ENCODE measurements at regions not wholly inside any gene's neighbourhood (a gene's known extent, or its start where the extent isn't known, plus 50 kb on each side); places are given as distances from the start of the nearest gene placed in this dataset.

- Histone ChIP-seq H3K36me3 (ENCODE audit: control insufficient read depth in 1 of 2, insufficient read depth in 2 of 2, low read length in 2 of 2) (no peaks in the 10 kb centered on the region), H3K9me3 (ENCODE audit: control insufficient read depth in 1 of 2, low read length in 2 of 2) (no peaks in the 10 kb centered on the region), H3K27ac (ENCODE audit: low read depth, low read length) (no peak overlapping the region), H3K4me3 (ENCODE audit: low read depth in 1 of 2, low read length in 2 of 2) (no peak overlapping the region), H3K27me3 (ENCODE audit: control insufficient read depth in 1 of 2, insufficient read depth in 2 of 2, low read length in 2 of 2) (peaks cover 0 to 12% of the 10 kb centered on the region in 2 donors), H3K9ac (ENCODE audit: low read depth in 1 of 2, low read length in 2 of 2) (no peak overlapping the region), H3K4me1 (ENCODE audit: control insufficient read depth in 1 of 2, insufficient read depth in 2 of 2, low read length in 2 of 2) (peaks cover 0 to 3% of the 10 kb centered on the region in 2 donors)
Observed at GRCh38 chr16:87552072-87552718, 50.1 kb upstream of the JPH3 start.

- Histone ChIP-seq H3K9ac (ENCODE audit: low read depth in 1 of 2, low read length in 2 of 2) (no peak overlapping the region), H3K36me3 (ENCODE audit: control insufficient read depth in 1 of 2, insufficient read depth in 2 of 2, low read length in 2 of 2) (no peaks in the 10 kb centered on the region), H3K4me1 (ENCODE audit: control insufficient read depth in 1 of 2, insufficient read depth in 2 of 2, low read length in 2 of 2) (peaks cover 0 to 3% of the 10 kb centered on the region in 2 donors), H3K27me3 (ENCODE audit: control insufficient read depth in 1 of 2, insufficient read depth in 2 of 2, low read length in 2 of 2) (peaks cover 0 to 12% of the 10 kb centered on the region in 2 donors), H3K27ac (ENCODE audit: low read depth, low read length) (no peak overlapping the region), H3K4me3 (ENCODE audit: low read depth in 1 of 2, low read length in 2 of 2) (no peak overlapping the region), H3K9me3 (ENCODE audit: control insufficient read depth in 1 of 2, low read length in 2 of 2) (no peaks in the 10 kb centered on the region)
Observed at GRCh38 chr16:87551487-87551886, 50.8 kb upstream of the JPH3 start.

GRCh38 chr16:87550495-87550961 is 51.8 kb upstream of the JPH3 start:
- H3K27ac ChIP-seq (ENCODE audit: low read depth, low read length), result no peak overlapping the region
- no peak overlapping the region for H3K9ac ChIP-seq (ENCODE audit: low read depth in 1 of 2, low read length in 2 of 2)
- peaks cover 0 to 3% of the 10 kb centered on the region in 2 donors for H3K4me1 ChIP-seq (ENCODE audit: control insufficient read depth in 1 of 2, insufficient read depth in 2 of 2, low read length in 2 of 2)
- no peaks in the 10 kb centered on the region for H3K36me3 ChIP-seq (ENCODE audit: control insufficient read depth in 1 of 2, insufficient read depth in 2 of 2, low read length in 2 of 2)
- H3K4me3 ChIP-seq (ENCODE audit: low read depth in 1 of 2, low read length in 2 of 2), result peak overlapping the region in 1 of 2 donors; percentile 21
- H3K9me3 ChIP-seq (ENCODE audit: control insufficient read depth in 1 of 2, low read length in 2 of 2), result peaks cover 0 to 6% of the 10 kb centered on the region in 2 donors
- peaks cover 0 to 12% of the 10 kb centered on the region in 2 donors for H3K27me3 ChIP-seq (ENCODE audit: control insufficient read depth in 1 of 2, insufficient read depth in 2 of 2, low read length in 2 of 2)

- Histone ChIP-seq H3K36me3 (ENCODE audit: control insufficient read depth in 1 of 2, insufficient read depth in 2 of 2, low read length in 2 of 2) (no peaks in the 10 kb centered on the region), H3K9me3 (ENCODE audit: control insufficient read depth in 1 of 2, low read length in 2 of 2) (peaks cover 0 to 6% of the 10 kb centered on the region in 2 donors), H3K27ac (ENCODE audit: low read depth, low read length) (no peak overlapping the region), H3K9ac (ENCODE audit: low read depth in 1 of 2, low read length in 2 of 2) (no peak overlapping the region), H3K4me3 (ENCODE audit: low read depth in 1 of 2, low read length in 2 of 2) (peak overlapping the region in 1 of 2 donors; percentile 21), H3K27me3 (ENCODE audit: control insufficient read depth in 1 of 2, insufficient read depth in 2 of 2, low read length in 2 of 2) (peaks cover 0 to 12% of the 10 kb centered on the region in 2 donors), H3K4me1 (ENCODE audit: control insufficient read depth in 1 of 2, insufficient read depth in 2 of 2, low read length in 2 of 2) (peaks cover 0 to 3% of the 10 kb centered on the region in 2 donors)
Observed at GRCh38 chr16:87549627-87550494, 52.4 kb upstream of the JPH3 start.

GRCh38 chr16:87548046-87548445 is 54.3 kb upstream of the JPH3 start:
- no peaks in the 10 kb centered on the region for H3K36me3 ChIP-seq (ENCODE audit: control insufficient read depth in 1 of 2, insufficient read depth in 2 of 2, low read length in 2 of 2)
- peaks cover 0 to 12% of the 10 kb centered on the region in 2 donors for H3K27me3 ChIP-seq (ENCODE audit: control insufficient read depth in 1 of 2, insufficient read depth in 2 of 2, low read length in 2 of 2)
- H3K4me3 ChIP-seq (ENCODE audit: low read depth in 1 of 2, low read length in 2 of 2), result no peak overlapping the region
- H3K27ac ChIP-seq (ENCODE audit: low read depth, low read length), result no peak overlapping the region
- peaks cover 0 to 7% of the 10 kb centered on the region in 2 donors for H3K4me1 ChIP-seq (ENCODE audit: control insufficient read depth in 1 of 2, insufficient read depth in 2 of 2, low read length in 2 of 2)
- no peak overlapping the region for H3K9ac ChIP-seq (ENCODE audit: low read depth in 1 of 2, low read length in 2 of 2)
- peaks cover 0 to 6% of the 10 kb centered on the region in 2 donors for H3K9me3 ChIP-seq (ENCODE audit: control insufficient read depth in 1 of 2, low read length in 2 of 2)

GRCh38 chr16:87543436-87544191 is 50.8 kb upstream of the ZCCHC14 start:
- Histone ChIP-seq H3K4me3 (ENCODE audit: low read depth in 1 of 2, low read length in 2 of 2) (no peak overlapping the region), H3K9ac (ENCODE audit: low read depth in 1 of 2, low read length in 2 of 2) (no peak overlapping the region), H3K9me3 (ENCODE audit: control insufficient read depth in 1 of 2, low read length in 2 of 2) (peaks cover 0 to 6% of the 10 kb centered on the region in 2 donors), H3K4me1 (ENCODE audit: control insufficient read depth in 1 of 2, insufficient read depth in 2 of 2, low read length in 2 of 2) (peaks cover 0 to 18% of the 10 kb centered on the region in 2 donors), H3K27me3 (ENCODE audit: control insufficient read depth in 1 of 2, insufficient read depth in 2 of 2, low read length in 2 of 2) (peaks cover 0 to 5% of the 10 kb centered on the region in 2 donors), H3K36me3 (ENCODE audit: control insufficient read depth in 1 of 2, insufficient read depth in 2 of 2, low read length in 2 of 2) (no peaks in the 10 kb centered on the region), H3K27ac (ENCODE audit: low read depth, low read length) (no peak overlapping the region)

GRCh38 chr16:87542531-87543102 is 49.8 kb upstream of the ZCCHC14 start:
- H3K4me3 ChIP-seq (ENCODE audit: low read depth in 1 of 2, low read length in 2 of 2), result no peak overlapping the region

More at GRCh38 chr16:87542531-87543102, 49.8 kb upstream of the ZCCHC14 start:
- H3K36me3 ChIP-seq (ENCODE audit: control insufficient read depth in 1 of 2, insufficient read depth in 2 of 2, low read length in 2 of 2), result no peaks in the 10 kb centered on the region
- peaks cover 0 to 18% of the 10 kb centered on the region in 2 donors for H3K4me1 ChIP-seq (ENCODE audit: control insufficient read depth in 1 of 2, insufficient read depth in 2 of 2, low read length in 2 of 2)
- peaks cover 0 to 6% of the 10 kb centered on the region in 2 donors for H3K9me3 ChIP-seq (ENCODE audit: control insufficient read depth in 1 of 2, low read length in 2 of 2)
- peaks cover 0 to 5% of the 10 kb centered on the region in 2 donors for H3K27me3 ChIP-seq (ENCODE audit: control insufficient read depth in 1 of 2, insufficient read depth in 2 of 2, low read length in 2 of 2)
- no peak overlapping the region for H3K27ac ChIP-seq (ENCODE audit: low read depth, low read length)
- H3K9ac ChIP-seq (ENCODE audit: low read depth in 1 of 2, low read length in 2 of 2), result no peak overlapping the region
